Progenitor cell of endocrine pancreas (in vitro differentiated cells): ENCODE measurements at regions not wholly inside any gene's neighbourhood (a gene's known extent, or its start where the extent isn't known, plus 50 kb on each side); places are given as distances from the start of the nearest gene placed in this dataset.

Experiments used
- DNase-seq: peaks from one replicate; pipeline ENCODE4 v3.0.0; 2021; ENCODE audit warnings: low spot score; ENCODE audit not compliant: unreplicated experiment
- H3K27ac Mint-ChIP-seq: 2 replicates; pipeline ENCODE4 v1.8.0; 2021; ENCODE audit warnings: mild to moderate bottlenecking, moderate library complexity, mixed read lengths
- H3K27me3 Mint-ChIP-seq: 2 replicates; pipeline ENCODE4 v1.8.0; 2021; ENCODE audit warnings: mixed read lengths
- H3K36me3 Mint-ChIP-seq: 2 replicates; pipeline ENCODE4 v1.8.0; 2022; ENCODE audit warnings: mixed read lengths; ENCODE audit not compliant: insufficient read depth
- H3K4me1 Mint-ChIP-seq: 2 replicates; pipeline ENCODE4 v1.8.0; 2021; ENCODE audit warnings: low read depth, mixed read lengths
- H3K4me3 Mint-ChIP-seq: 2 replicates; pipeline ENCODE4 v1.8.0; 2021; ENCODE audit warnings: low read depth, mild to moderate bottlenecking, moderate library complexity, mixed read lengths
- H3K9me3 Mint-ChIP-seq: 2 replicates; pipeline ENCODE4 v1.8.0; 2021; ENCODE audit warnings: low read depth, mixed read lengths
- TF ChIP-seq, protein P1 (sequence below): fragments of 200-600 bp; sonication (generic); IDR thresholded peaks from one replicate; pipeline ENCODE4 v1.5.0; 2021; ENCODE audit warnings: antibody characterized with exemption, mild to moderate bottlenecking; ENCODE audit not compliant: unreplicated experiment

DNA sequence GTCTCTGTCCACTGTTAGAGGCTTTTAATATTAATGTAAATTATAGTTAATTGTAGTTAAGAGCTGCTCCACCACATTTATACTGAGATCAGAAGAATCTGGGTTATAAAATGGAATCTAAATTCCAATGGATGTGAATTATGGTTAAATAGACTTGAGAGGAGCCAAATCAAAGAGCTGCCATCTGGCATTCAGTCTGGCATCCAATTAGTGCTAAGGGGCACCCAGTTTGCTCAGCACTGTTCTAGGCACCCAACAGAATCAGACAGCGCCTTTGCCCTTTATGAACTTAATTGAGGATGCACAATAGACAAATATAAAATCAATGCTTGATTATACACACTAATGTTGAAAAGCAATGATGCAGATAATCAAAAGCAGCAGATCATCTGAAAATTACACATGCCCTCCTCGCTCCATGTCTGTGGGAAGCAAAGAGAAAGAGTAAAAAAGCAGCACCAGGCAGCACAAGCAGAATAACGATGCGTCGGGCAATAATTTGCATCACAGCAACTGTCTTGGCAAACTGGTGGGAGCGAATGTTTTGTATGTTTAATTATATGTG lies 310.1 kb downstream of the BRINP2 start:
- H3K9me3 Mint-ChIP-seq, result no peaks in the 10 kb centered on the region

DNA sequence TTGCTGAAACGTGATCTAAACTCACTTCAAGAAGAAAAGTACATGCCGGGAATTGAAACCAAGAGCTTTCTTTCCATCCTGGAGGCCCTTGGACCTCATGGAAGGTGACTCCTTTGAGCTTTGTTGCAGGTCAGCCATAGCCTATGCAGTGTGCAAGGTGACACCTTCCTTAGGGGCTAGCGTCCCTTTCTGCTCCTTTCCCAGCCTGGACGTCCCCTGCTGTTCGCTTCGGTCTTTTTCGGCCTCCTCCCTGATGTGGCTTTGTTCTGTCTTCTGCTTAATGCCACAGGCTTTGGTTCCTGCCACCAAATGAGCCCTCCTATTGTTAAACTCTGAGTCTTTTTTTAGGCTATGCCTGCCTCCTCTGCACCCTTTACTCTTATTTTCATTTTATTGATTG lies 308.8 kb downstream of the BRINP2 start:
- no peak for DNase-seq
- TF ChIP-seq, protein P1, sequence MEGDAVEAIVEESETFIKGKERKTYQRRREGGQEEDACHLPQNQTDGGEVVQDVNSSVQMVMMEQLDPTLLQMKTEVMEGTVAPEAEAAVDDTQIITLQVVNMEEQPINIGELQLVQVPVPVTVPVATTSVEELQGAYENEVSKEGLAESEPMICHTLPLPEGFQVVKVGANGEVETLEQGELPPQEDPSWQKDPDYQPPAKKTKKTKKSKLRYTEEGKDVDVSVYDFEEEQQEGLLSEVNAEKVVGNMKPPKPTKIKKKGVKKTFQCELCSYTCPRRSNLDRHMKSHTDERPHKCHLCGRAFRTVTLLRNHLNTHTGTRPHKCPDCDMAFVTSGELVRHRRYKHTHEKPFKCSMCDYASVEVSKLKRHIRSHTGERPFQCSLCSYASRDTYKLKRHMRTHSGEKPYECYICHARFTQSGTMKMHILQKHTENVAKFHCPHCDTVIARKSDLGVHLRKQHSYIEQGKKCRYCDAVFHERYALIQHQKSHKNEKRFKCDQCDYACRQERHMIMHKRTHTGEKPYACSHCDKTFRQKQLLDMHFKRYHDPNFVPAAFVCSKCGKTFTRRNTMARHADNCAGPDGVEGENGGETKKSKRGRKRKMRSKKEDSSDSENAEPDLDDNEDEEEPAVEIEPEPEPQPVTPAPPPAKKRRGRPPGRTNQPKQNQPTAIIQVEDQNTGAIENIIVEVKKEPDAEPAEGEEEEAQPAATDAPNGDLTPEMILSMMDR, result no peak
- Mint-ChIP-seq H3K36me3 (no peaks in the 10 kb centered on the region), H3K27me3 (no peaks in the 10 kb centered on the region), H3K4me1 (peaks cover 14% of the 10 kb centered on the region), H3K27ac (no peak overlapping the region), H3K9me3 (no peaks in the 10 kb centered on the region), H3K4me3 (no peak overlapping the region)

More for the DNA sequence above, 310.1 kb downstream of the BRINP2 start:
- H3K27me3 Mint-ChIP-seq, result no peaks in the 10 kb centered on the region
- no peaks in the 10 kb centered on the region for H3K36me3 Mint-ChIP-seq
- DNase-seq, result no peak
- no peak overlapping the region for H3K4me3 Mint-ChIP-seq
- no peak overlapping the region for H3K27ac Mint-ChIP-seq
- H3K4me1 Mint-ChIP-seq, result peaks cover 14% of the 10 kb centered on the region
- TF ChIP-seq, protein P1, result no peak

DNA sequence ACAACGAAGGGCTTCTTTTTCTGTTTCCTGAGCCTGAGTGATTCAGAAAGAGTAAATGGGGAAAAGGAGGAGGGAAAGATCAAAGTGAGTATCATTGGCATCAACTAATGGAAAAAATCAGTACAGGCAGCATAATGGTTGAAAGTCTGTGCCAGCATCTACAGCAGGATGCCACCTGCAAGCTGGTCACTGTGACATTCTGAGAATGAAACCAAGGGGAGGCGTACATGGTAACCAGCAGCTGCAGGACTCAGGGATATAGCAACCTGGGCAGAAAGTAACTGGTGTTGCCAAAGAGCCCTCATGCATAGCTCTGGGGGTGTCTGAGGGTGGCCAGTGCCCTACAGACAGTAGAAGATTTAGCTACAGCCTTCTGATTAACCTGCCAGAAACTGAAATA lies 305.9 kb downstream of the BRINP2 start:
- no peaks in the 10 kb centered on the region for H3K9me3 Mint-ChIP-seq
- peaks cover 14% of the 10 kb centered on the region for H3K4me1 Mint-ChIP-seq
- H3K4me3 Mint-ChIP-seq, result no peak overlapping the region
- no peaks in the 10 kb centered on the region for H3K36me3 Mint-ChIP-seq
- no peak overlapping the region for H3K27ac Mint-ChIP-seq
- no peak for DNase-seq
- TF ChIP-seq, protein P1, result no peak
- no peaks in the 10 kb centered on the region for H3K27me3 Mint-ChIP-seq

DNA sequence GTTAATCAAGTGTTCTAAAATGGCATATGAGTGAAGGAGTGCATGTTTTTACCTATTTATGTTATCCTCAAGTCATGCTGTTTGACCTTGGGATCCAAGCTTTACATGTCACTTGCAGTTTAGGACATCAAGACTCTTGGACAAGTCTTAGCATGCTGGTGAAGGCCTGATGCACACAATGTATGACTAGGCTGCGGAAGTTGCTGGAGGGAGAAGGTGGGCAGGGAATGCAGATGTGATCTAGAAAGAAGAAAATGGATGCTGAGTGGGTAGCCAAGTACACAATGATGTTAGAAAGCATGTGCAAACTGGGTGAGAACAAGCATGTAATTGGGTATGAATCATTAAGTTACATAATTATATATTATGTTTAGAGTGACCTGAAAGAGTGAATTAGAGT lies 301.8 kb downstream of the BRINP2 start:
- TF ChIP-seq, protein P1, result no peak
- H3K27me3 Mint-ChIP-seq, result no peaks in the 10 kb centered on the region
- no peak for DNase-seq
- H3K27ac Mint-ChIP-seq, result no peak overlapping the region
- no peaks in the 10 kb centered on the region for H3K9me3 Mint-ChIP-seq
- no peak overlapping the region for H3K4me3 Mint-ChIP-seq
- H3K4me1 Mint-ChIP-seq, result peaks cover 13% of the 10 kb centered on the region
- no peaks in the 10 kb centered on the region for H3K36me3 Mint-ChIP-seq

DNA sequence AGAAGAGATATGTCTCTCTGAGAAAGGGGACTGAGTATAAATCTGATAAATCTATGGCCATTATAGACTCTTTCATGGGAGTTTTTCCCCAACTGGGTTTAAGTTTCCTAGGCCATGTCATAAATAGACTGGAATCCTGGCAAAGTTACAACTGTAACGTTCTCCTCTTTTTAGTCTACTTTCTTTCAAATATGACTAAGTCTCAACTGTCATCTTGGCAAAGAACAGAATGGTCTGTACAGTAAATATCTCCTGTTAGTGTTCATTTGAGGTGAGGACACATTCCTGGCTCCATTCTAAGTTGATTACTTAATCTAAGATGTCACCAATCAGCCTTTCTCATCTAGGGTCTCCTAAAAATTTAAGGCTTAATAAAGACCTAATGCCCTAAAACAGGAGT lies 300.5 kb downstream of the BRINP2 start:
- Mint-ChIP-seq H3K36me3 (no peaks in the 10 kb centered on the region), H3K27ac (no peak overlapping the region), H3K4me1 (no peaks in the 10 kb centered on the region), H3K9me3 (no peaks in the 10 kb centered on the region), H3K4me3 (no peak overlapping the region), H3K27me3 (no peaks in the 10 kb centered on the region)
- TF ChIP-seq, protein P1, result no peak
- DNase-seq, result no peak
